Left renal cortex interstitium (tissue), 4 donors: ENCODE measurements at regions not wholly inside any gene's neighbourhood (a gene's known extent, or its start where the extent isn't known, plus 50 kb on each side); places are given as distances from the start of the nearest gene placed in this dataset.

Source experiments
- DNase-seq, 4 donors: peaks; one replicate each; pipeline ENCODE4 v3.0.0-alpha.2; 2013; ENCODE audit warnings: low read depth in 4 of 4, low spot score in 2 of 4, missing footprints in 1 of 4

GRCh38 chr5:35284364-35284763 lies 54.1 kb upstream of the PRLR start:
- DNase-seq = no peak

DNA sequence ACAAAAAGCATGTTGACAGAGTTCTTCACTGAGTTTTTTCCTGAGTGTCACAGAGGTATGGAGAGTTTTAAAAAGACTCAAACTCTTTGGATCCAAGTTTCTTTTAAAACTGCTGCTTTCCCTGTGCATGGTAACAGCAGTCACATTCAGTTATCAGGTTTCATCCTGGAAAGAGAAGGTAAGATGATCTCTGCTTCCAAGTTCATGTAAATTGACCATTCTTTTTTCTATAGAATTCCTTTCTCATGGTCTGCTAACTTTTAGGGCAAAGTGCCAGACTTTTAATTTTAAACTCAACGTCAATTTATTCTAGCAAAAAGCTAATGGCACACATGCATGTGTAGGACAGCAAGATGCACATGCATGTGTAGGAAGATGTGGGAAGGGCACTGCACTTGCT lies 52.5 kb upstream of the PRLR start:
- DNase-seq = peak in 1 of 4 donors; percentile 10

GRCh38 chr5:35281613-35282012 lies 51.3 kb upstream of the PRLR start:
- no peak for DNase-seq
